Astrocyte (in vitro differentiated cells and primary cell): ENCODE measurements at regions not wholly inside any gene's neighbourhood (a gene's known extent, or its start where the extent isn't known, plus 50 kb on each side); places are given as distances from the start of the nearest gene placed in this dataset.
"Not testable (repeated sequence)": the region's sequence is repeated elsewhere in the genome, so short reads cannot be mapped to it uniquely, and the experiment has no call there.

Source experiments
- DNase-seq: peaks from one replicate; pipeline ENCODE4 v3.0.0-alpha.2; 2010; ENCODE audit warnings: low read depth
- FAIRE-seq: peaks from 2 replicates; lab custom pipeline; 2011; peaks lifted over from hg19 to GRCh38; lab: Jason Lieb, UNC
- H2AFZ ChIP-seq: 2 replicates; pipeline ENCODE4 v1.6.0; 2012; ENCODE audit warnings: low read depth, low read length, inconsistent platforms
- H3K27ac ChIP-seq: 2 replicates; pipeline ENCODE4 v1.5.1; 2011; ENCODE audit warnings: low read depth, low read length, inconsistent platforms
- H3K27me3 ChIP-seq: 2 replicates; pipeline ENCODE4 v1.6.0; 2011; ENCODE audit warnings: low read length, inconsistent platforms; ENCODE audit not compliant: insufficient read depth
- H3K36me3 ChIP-seq: 2 replicates; pipeline ENCODE4 v1.5.1; 2011; ENCODE audit warnings: low read length, inconsistent platforms; ENCODE audit not compliant: insufficient read depth
- H3K4me1 ChIP-seq: 2 replicates; pipeline ENCODE4 v1.5.1; 2011; ENCODE audit warnings: low read length, inconsistent platforms; ENCODE audit not compliant: insufficient read depth
- H3K4me2 ChIP-seq: 2 replicates; pipeline ENCODE4 v1.6.0; 2012; ENCODE audit warnings: low read length, inconsistent platforms
- H3K4me3 ChIP-seq: 2 replicates; pipeline ENCODE4 v1.5.1; 2011; ENCODE audit warnings: low read depth, mild to moderate bottlenecking, low read length, inconsistent platforms; ENCODE audit not compliant: insufficient read depth
- H3K79me2 ChIP-seq: 2 replicates; pipeline ENCODE4 v1.6.0; 2012; ENCODE audit warnings: mild to moderate bottlenecking, low read length, inconsistent platforms; ENCODE audit not compliant: insufficient read depth
- H3K9ac ChIP-seq: 2 replicates; pipeline ENCODE4 v1.6.0; 2012; ENCODE audit warnings: mild to moderate bottlenecking, low read length, inconsistent platforms
- H3K9me3 ChIP-seq: 2 replicates; pipeline ENCODE4 v1.5.1; 2012; ENCODE audit warnings: low read depth, mild to moderate bottlenecking, low read length, inconsistent platforms; ENCODE audit not compliant: insufficient read depth
- H4K20me1 ChIP-seq: 2 replicates; pipeline ENCODE4 v1.6.0; 2012; ENCODE audit warnings: low read length, inconsistent platforms; ENCODE audit not compliant: insufficient read depth
- H3K27ac Mint-ChIP-seq: one replicate; pipeline ENCODE4 v1.8.0; 2021; ENCODE audit warnings: mild to moderate bottlenecking, mixed read lengths; ENCODE audit not compliant: unreplicated experiment
- H3K27me3 Mint-ChIP-seq: one replicate; pipeline ENCODE4 v1.8.0; 2021; ENCODE audit warnings: low read depth, mixed read lengths; ENCODE audit not compliant: unreplicated experiment
- H3K36me3 Mint-ChIP-seq: one replicate; pipeline ENCODE4 v1.8.0; 2021; ENCODE audit warnings: low read depth, mixed read lengths; ENCODE audit not compliant: unreplicated experiment
- H3K4me1 Mint-ChIP-seq: one replicate; pipeline ENCODE4 v1.8.0; 2021; ENCODE audit warnings: low read depth, mixed read lengths; ENCODE audit not compliant: unreplicated experiment
- H3K4me3 Mint-ChIP-seq: one replicate; pipeline ENCODE4 v1.8.0; 2021; ENCODE audit warnings: mild to moderate bottlenecking, moderate library complexity, mixed read lengths; ENCODE audit not compliant: unreplicated experiment
- H3K9me3 Mint-ChIP-seq: one replicate; pipeline ENCODE4 v1.8.0; 2021; ENCODE audit warnings: mild to moderate bottlenecking, mixed read lengths; ENCODE audit not compliant: unreplicated experiment
- CTCF ChIP-seq: IDR thresholded peaks from 2 replicates; pipeline ENCODE4 v1.5.1; 2011; ENCODE audit warnings: low read depth, mild to moderate bottlenecking, inconsistent platforms, low read length, moderate library complexity; ENCODE audit not compliant: insufficient read depth
- EZH2 ChIP-seq: IDR thresholded peaks from 2 replicates; pipeline ENCODE4 v1.6.1; 2012; ENCODE audit warnings: mild to moderate bottlenecking, low read length, inconsistent platforms; ENCODE audit not compliant: insufficient read depth

GRCh38 chr11:25633230-25633629 is 698.7 kb upstream of the ANO3 start:
- H3K79me2 ChIP-seq, result no peaks in the 10 kb centered on the region
- Mint-ChIP-seq H3K4me1 (no peaks in the 10 kb centered on the region), H3K27ac (no peak overlapping the region), H3K27me3 (no peaks in the 10 kb centered on the region), H3K9me3 (no peaks in the 10 kb centered on the region), H3K36me3 (no peaks in the 10 kb centered on the region), H3K4me3 (no peak overlapping the region)
- no peaks in the 10 kb centered on the region for H3K4me1 ChIP-seq
- DNase-seq, result no peak
- no peak for FAIRE-seq
- no peak overlapping the region for H3K4me3 ChIP-seq
- H3K27ac ChIP-seq, result no peak overlapping the region
- H3K27me3 ChIP-seq, result no peaks in the 10 kb centered on the region
- no peak overlapping the region for H2AFZ ChIP-seq
- TF ChIP-seq CTCF, result no peak
- TF ChIP-seq EZH2, result no peak
- no peaks in the 10 kb centered on the region for H3K36me3 ChIP-seq
- H3K9me3 ChIP-seq, result no peaks in the 10 kb centered on the region
- no peaks in the 10 kb centered on the region for H4K20me1 ChIP-seq
- no peak overlapping the region for H3K4me2 ChIP-seq
- H3K9ac ChIP-seq, result no peak overlapping the region

DNA sequence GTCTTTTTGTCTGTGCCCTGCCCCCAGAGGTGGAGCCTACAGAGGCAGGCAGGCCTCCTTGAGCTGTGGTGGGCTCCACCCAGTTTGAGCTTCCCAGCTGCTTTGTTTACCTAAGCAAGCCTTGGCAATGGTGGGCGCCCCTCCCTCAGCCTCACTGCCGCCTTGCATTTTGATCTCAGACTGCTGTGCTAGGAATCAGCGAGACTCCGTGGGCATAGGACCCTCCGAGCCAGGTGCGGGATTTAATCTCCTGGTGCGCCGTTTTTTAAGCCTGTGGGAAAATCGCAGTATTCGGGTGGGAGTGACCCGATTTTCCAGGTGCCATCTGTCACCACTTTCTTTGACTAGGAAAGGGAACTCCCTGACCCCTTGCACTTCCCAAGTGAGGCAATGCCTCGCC is 682.7 kb upstream of the ANO3 start:
- H3K9me3 Mint-ChIP-seq, H3K27ac Mint-ChIP-seq, H3K27me3 Mint-ChIP-seq, H3K9me3 ChIP-seq, H4K20me1 ChIP-seq, H3K27ac ChIP-seq, H3K9ac ChIP-seq, H2AFZ ChIP-seq, H3K4me3 Mint-ChIP-seq, H3K36me3 Mint-ChIP-seq, H3K79me2 ChIP-seq, DNase-seq, H3K4me1 ChIP-seq, H3K4me3 ChIP-seq, H3K4me1 Mint-ChIP-seq, FAIRE-seq, H3K4me2 ChIP-seq, H3K27me3 ChIP-seq, H3K36me3 ChIP-seq: not testable (repeated sequence)

GRCh38 chr11:25650319-25650718 is 681.6 kb upstream of the ANO3 start:
- Histone ChIP-seq H2AFZ (no peak overlapping the region), H3K79me2 (no peaks in the 10 kb centered on the region), H3K9me3 (no peaks in the 10 kb centered on the region), H3K27ac (no peak overlapping the region), H3K27me3 (no peaks in the 10 kb centered on the region), H3K9ac (no peak overlapping the region), H3K4me2 (no peak overlapping the region), H3K36me3 (no peaks in the 10 kb centered on the region), H3K4me1 (no peaks in the 10 kb centered on the region), H4K20me1 (no peaks in the 10 kb centered on the region), H3K4me3 (no peak overlapping the region)
- no peak for DNase-seq
- H3K27me3 Mint-ChIP-seq, result no peaks in the 10 kb centered on the region
- H3K4me1 Mint-ChIP-seq, result no peaks in the 10 kb centered on the region
- no peak for TF ChIP-seq CTCF
- TF ChIP-seq EZH2, result no peak
- no peak for FAIRE-seq
- H3K36me3 Mint-ChIP-seq, result no peaks in the 10 kb centered on the region
- H3K4me3 Mint-ChIP-seq, result no peak overlapping the region
- no peaks in the 10 kb centered on the region for H3K9me3 Mint-ChIP-seq
- H3K27ac Mint-ChIP-seq, result no peak overlapping the region
